Suprapubic skin (tissue), 4 donors: ENCODE measurements at regions not wholly inside any gene's neighbourhood (a gene's known extent, or its start where the extent isn't known, plus 50 kb on each side); places are given as distances from the start of the nearest gene placed in this dataset.

Experiments
- POLR2A ChIP-seq, 2 donors: fragments of 450-650 bp; IDR thresholded peaks; one replicate each; pipeline ENCODE4 v1.6.1; 2017; ENCODE audit warnings: antibody characterized with exemption in 2 of 2, mild to moderate bottlenecking in 2 of 2, moderate library complexity in 2 of 2
- POLR2AphosphoS5 ChIP-seq, 3 donors: sonication (generic); formaldehyde crosslinking; IDR thresholded peaks; one replicate each; pipeline ENCODE4 v1.6.1; 2017; ENCODE audit warnings: antibody characterized with exemption in 3 of 3
- TF ChIP-seq, protein P1 (sequence below), 2 donors: fragments of 200-600 bp in 1 of 2; fragments of 450-650 bp in 1 of 2; sonication (generic) in 1 of 2; IDR thresholded peaks; one replicate each; pipeline ENCODE4 v1.5.1; 2016 to 2019; ENCODE audit warnings: antibody characterized with exemption in 2 of 2, mild to moderate bottlenecking in 1 of 2, moderate library complexity in 1 of 2

DNA sequence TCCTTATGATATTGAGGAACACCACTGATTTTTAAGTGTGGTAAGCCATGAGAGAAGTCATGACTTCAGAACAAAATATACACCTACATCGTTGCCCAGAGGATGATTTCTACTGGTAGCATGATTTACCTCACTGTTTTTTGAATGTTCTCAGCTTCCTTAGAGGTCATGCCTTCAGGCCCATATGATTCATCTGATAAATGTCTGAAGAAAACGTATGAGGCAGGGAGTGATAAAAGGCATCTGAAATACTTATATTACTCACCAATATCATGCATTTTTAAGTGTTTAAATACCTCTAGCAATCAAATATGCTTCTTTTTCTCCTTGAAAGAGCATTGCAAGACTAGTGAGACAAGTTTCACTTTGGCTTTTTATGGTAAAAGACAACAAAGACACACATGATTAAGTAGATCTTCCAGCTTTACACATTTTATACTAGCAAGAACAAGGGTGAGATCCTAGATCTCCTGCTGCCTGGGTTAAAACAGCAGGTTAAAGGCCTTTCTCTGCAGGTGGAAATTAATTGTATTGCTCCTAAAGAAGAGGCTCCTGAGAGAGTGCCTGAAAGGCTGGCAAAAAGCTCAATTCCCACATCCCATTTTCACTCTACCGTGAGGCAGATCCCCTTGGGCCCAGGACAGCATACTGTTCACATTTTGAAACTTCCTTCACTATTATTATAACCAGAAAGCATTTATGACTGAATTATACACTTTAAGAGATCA lies 432.4 kb downstream of the SLITRK1 start:
- TF ChIP-seq POLR2AphosphoS5 (IDR thresholded peaks at IDR 0.05): no peak
- TF ChIP-seq, protein P1, sequence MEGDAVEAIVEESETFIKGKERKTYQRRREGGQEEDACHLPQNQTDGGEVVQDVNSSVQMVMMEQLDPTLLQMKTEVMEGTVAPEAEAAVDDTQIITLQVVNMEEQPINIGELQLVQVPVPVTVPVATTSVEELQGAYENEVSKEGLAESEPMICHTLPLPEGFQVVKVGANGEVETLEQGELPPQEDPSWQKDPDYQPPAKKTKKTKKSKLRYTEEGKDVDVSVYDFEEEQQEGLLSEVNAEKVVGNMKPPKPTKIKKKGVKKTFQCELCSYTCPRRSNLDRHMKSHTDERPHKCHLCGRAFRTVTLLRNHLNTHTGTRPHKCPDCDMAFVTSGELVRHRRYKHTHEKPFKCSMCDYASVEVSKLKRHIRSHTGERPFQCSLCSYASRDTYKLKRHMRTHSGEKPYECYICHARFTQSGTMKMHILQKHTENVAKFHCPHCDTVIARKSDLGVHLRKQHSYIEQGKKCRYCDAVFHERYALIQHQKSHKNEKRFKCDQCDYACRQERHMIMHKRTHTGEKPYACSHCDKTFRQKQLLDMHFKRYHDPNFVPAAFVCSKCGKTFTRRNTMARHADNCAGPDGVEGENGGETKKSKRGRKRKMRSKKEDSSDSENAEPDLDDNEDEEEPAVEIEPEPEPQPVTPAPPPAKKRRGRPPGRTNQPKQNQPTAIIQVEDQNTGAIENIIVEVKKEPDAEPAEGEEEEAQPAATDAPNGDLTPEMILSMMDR (IDR thresholded peaks at IDR 0.05): no peak
- no peak for TF ChIP-seq POLR2A (IDR thresholded peaks at IDR 0.05)
